ENCODE measurements at regions not wholly inside any gene's neighbourhood (a gene's known extent, or its start where the extent isn't known, plus 50 kb on each side); places are given as distances from the start of the nearest gene placed in this dataset.

- TF ChIP-seq NR2C2 (CRISPR knock-in tag; IDR thresholded peaks at IDR 0.05): no peak
- peak; percentile 34; the same call in 1 of the 2 replicates for TF ChIP-seq NR2C2 (tag; IDR thresholded peaks at IDR 0.05)
- no peak for TF ChIP-seq THAP12 (CRISPR knock-in tag; IDR thresholded peaks at IDR 0.05)
- no peak for TF ChIP-seq SFPQ (IDR thresholded peaks at IDR 0.05; ENCODE audit: low read depth, low read length)
- no peak for TF ChIP-seq ZNF436 (CRISPR knock-in tag; IDR thresholded peaks at IDR 0.05)
- peak; percentile 56 for TF ChIP-seq BRD9 (IDR thresholded peaks at IDR 0.05; ENCODE audit: low read depth, partially characterized antibody)
- TF ChIP-seq KDM1A (IDR thresholded peaks at IDR 0.05): no peak; a peak in 2 of 4 replicates
- peak; percentile 93 for TF ChIP-seq SMARCA4 (IDR thresholded peaks at IDR 0.05)
- no peak for TF ChIP-seq HEY1 (CRISPR knock-in tag; IDR thresholded peaks at IDR 0.05; ENCODE audit: borderline replicate concordance)
- no peak for TF ChIP-seq ZNF311 (CRISPR knock-in tag; IDR thresholded peaks at IDR 0.05)
- no peak; the same call in 1 of the 2 replicates for TF ChIP-seq ILF3 (IDR thresholded peaks at IDR 0.05; ENCODE audit: borderline replicate concordance)
- no peak for TF ChIP-seq PREB (CRISPR knock-in tag; IDR thresholded peaks at IDR 0.05)
- peak; percentile 81; the same call in 1 of the 2 replicates for TF ChIP-seq SMARCE1 (IDR thresholded peaks at IDR 0.05)
- no peak for TF ChIP-seq ZNF717 (CRISPR knock-in tag; IDR thresholded peaks at IDR 0.05)
- TF ChIP-seq ELF2 (CRISPR knock-in tag; IDR thresholded peaks at IDR 0.05): no peak
- TF ChIP-seq RNF2 (IDR thresholded peaks at IDR 0.05): 0 out of 2 replicates have a peak, but pooled peaks have one; percentile 14
- no peak for TF ChIP-seq CTCFL (IDR thresholded peaks at IDR 0.05; ENCODE audit: borderline replicate concordance, insufficient read depth, low read depth, low read length, poor library complexity, severe bottlenecking)
- no peak for TF ChIP-seq NONO (IDR thresholded peaks at IDR 0.05; ENCODE audit: low read depth in 2 of 2, low read length in 1 of 2)
- no peak for TF ChIP-seq E2F1 (CRISPR knock-in tag; IDR thresholded peaks at IDR 0.05)
- no peak for TF ChIP-seq CGGBP1 (CRISPR knock-in tag; IDR thresholded peaks at IDR 0.05)
Observed at GRCh38 chr6:34615574-34616226, 59.6 kb upstream of the SPDEF start (continued).
